ENCODE measurements at regions not wholly inside any gene's neighbourhood (a gene's known extent, or its start where the extent isn't known, plus 50 kb on each side); places are given as distances from the start of the nearest gene placed in this dataset.
"Not testable (repeated sequence)": the region's sequence is repeated elsewhere in the genome, so short reads cannot be mapped to it uniquely, and the experiment has no call there.

- no peaks in the 10 kb centered on the region for H3K9me3 ChIP-seq
- no peak for TF ChIP-seq POLR2AphosphoS5 (IDR thresholded peaks at IDR 0.05)
- no peak for TF ChIP-seq POLR2A (IDR thresholded peaks at IDR 0.05)
- TF ChIP-seq CTCF (IDR thresholded peaks at IDR 0.05) = no peak
- H3K4me3 ChIP-seq = no peak overlapping the region
- intact Hi-C loops (cut with DNase I; ENCODE audit: low total_unique reads) = loop anchor here (5.0 kb wide), 1 partner anchor 231 kb away; no protein-coding TSS in a partner anchor
- H3K36me3 ChIP-seq = no peaks in the 10 kb centered on the region
- H3K4me1 ChIP-seq = no peaks in the 10 kb centered on the region
- no peaks in the 10 kb centered on the region for H3K27me3 ChIP-seq
- no peak for DNase-seq (ENCODE audit: low spot score in 2 of 2)
- H3K27ac ChIP-seq = no peak overlapping the region
Observed at GRCh38 chr4:128686032-128686465, 123.5 kb upstream of the JADE1 start.

GRCh38 chr4:128684016-128684415, 125.5 kb upstream of the JADE1 start:
- no peak for TF ChIP-seq POLR2A (IDR thresholded peaks at IDR 0.05)
- no peak for TF ChIP-seq CTCF (IDR thresholded peaks at IDR 0.05)
- no peak for TF ChIP-seq POLR2AphosphoS5 (IDR thresholded peaks at IDR 0.05)
- no peak overlapping the region for H3K27ac ChIP-seq
- no peaks in the 10 kb centered on the region for H3K4me1 ChIP-seq
- no peaks in the 10 kb centered on the region for H3K36me3 ChIP-seq
- H3K9me3 ChIP-seq = no peaks in the 10 kb centered on the region
- H3K4me3 ChIP-seq = no peak overlapping the region
- H3K27me3 ChIP-seq = no peaks in the 10 kb centered on the region
- no peak for DNase-seq (ENCODE audit: low spot score in 2 of 2)
- intact Hi-C loops (cut with DNase I; ENCODE audit: low total_unique reads) = no loop called here

- no peak for DNase-seq (ENCODE audit: low spot score in 2 of 2)
- no peaks in the 10 kb centered on the region for H3K27me3 ChIP-seq
- H3K9me3 ChIP-seq = no peaks in the 10 kb centered on the region
- H3K4me1 ChIP-seq = no peaks in the 10 kb centered on the region
- TF ChIP-seq POLR2AphosphoS5 (IDR thresholded peaks at IDR 0.05) (no peak), CTCF (IDR thresholded peaks at IDR 0.05) (no peak), POLR2A (IDR thresholded peaks at IDR 0.05) (no peak)
- intact Hi-C loops (cut with DNase I; ENCODE audit: low total_unique reads) = no loop called here
- no peaks in the 10 kb centered on the region for H3K36me3 ChIP-seq
- H3K4me3 ChIP-seq = no peak overlapping the region
- H3K27ac ChIP-seq = no peak overlapping the region
Observed at GRCh38 chr4:128682942-128683666, 126.4 kb upstream of the JADE1 start.

GRCh38 chr4:128676095-128676494, 133.4 kb upstream of the JADE1 start:
- no peak overlapping the region for H3K27ac ChIP-seq
- no peak for DNase-seq (ENCODE audit: low spot score in 2 of 2)
- H3K4me3 ChIP-seq = no peak overlapping the region
- no peaks in the 10 kb centered on the region for H3K36me3 ChIP-seq
- TF ChIP-seq POLR2AphosphoS5 (IDR thresholded peaks at IDR 0.05) (no peak), CTCF (IDR thresholded peaks at IDR 0.05) (no peak), POLR2A (IDR thresholded peaks at IDR 0.05) (no peak)
- no peaks in the 10 kb centered on the region for H3K9me3 ChIP-seq
- H3K27me3 ChIP-seq = no peaks in the 10 kb centered on the region
- intact Hi-C loops (cut with DNase I; ENCODE audit: low total_unique reads) = no loop called here
- H3K4me1 ChIP-seq = no peaks in the 10 kb centered on the region

- no peak overlapping the region for H3K4me3 ChIP-seq
- no peak overlapping the region for H3K27ac ChIP-seq
- DNase-seq (ENCODE audit: low spot score in 2 of 2) = no peak
- intact Hi-C loops (cut with DNase I; ENCODE audit: low total_unique reads) = loop anchor here (2.0 kb wide), 1 partner anchor 56 kb away; no protein-coding TSS in a partner anchor
- no peaks in the 10 kb centered on the region for H3K27me3 ChIP-seq
- no peaks in the 10 kb centered on the region for H3K9me3 ChIP-seq
- no peaks in the 10 kb centered on the region for H3K36me3 ChIP-seq
- H3K4me1 ChIP-seq = no peaks in the 10 kb centered on the region
- TF ChIP-seq POLR2AphosphoS5 (IDR thresholded peaks at IDR 0.05) (no peak), CTCF (IDR thresholded peaks at IDR 0.05) (no peak), POLR2A (IDR thresholded peaks at IDR 0.05) (no peak)
Observed at GRCh38 chr4:128675083-128675482, 134.4 kb upstream of the JADE1 start.

- H3K27ac ChIP-seq; H3K36me3 ChIP-seq; DNase-seq (ENCODE audit: low spot score in 2 of 2); intact Hi-C loops (cut with DNase I; ENCODE audit: low total_unique reads); H3K4me1 ChIP-seq; H3K27me3 ChIP-seq; H3K9me3 ChIP-seq; H3K4me3 ChIP-seq: not testable (repeated sequence)
Observed at GRCh38 chr4:128673159-128673558, 136.3 kb upstream of the JADE1 start.

GRCh38 chr4:128672596-128672995, 136.9 kb upstream of the JADE1 start:
- H3K4me1 ChIP-seq; H3K4me3 ChIP-seq; H3K9me3 ChIP-seq; DNase-seq (ENCODE audit: low spot score in 2 of 2); intact Hi-C loops (cut with DNase I; ENCODE audit: low total_unique reads); H3K27ac ChIP-seq; H3K36me3 ChIP-seq; H3K27me3 ChIP-seq: not testable (repeated sequence)

Measured in breast epithelium (tissue), 4 donors.